ENCODE measurements at regions not wholly inside any gene's neighbourhood (a gene's known extent, or its start where the extent isn't known, plus 50 kb on each side); places are given as distances from the start of the nearest gene placed in this dataset.

GRCh38 chr7:156059369-156059768 is 247.1 kb upstream of the SHH start:
- no peak for TF ChIP-seq EZH2 (IDR thresholded peaks at IDR 0.05; ENCODE audit: insufficient read depth, poor library complexity, severe bottlenecking)
- no peak for TF ChIP-seq EZH2phosphoT487 (IDR thresholded peaks at IDR 0.05; ENCODE audit: insufficient read depth, low read depth)

Measured in GM23248 (cell line).